GM19328 (cell line): ENCODE measurements at regions not wholly inside any gene's neighbourhood (a gene's known extent, or its start where the extent isn't known, plus 50 kb on each side); places are given as distances from the start of the nearest gene placed in this dataset.
A peak's percentile ranks its signal among the peaks of the same experiment; 100 is the strongest.

Experiments used
- ATAC-seq: cut with Tn5 transposase; IDR thresholded peaks from one replicate; pipeline ENCODE4 v1.9.1; 2021; ENCODE audit warnings: mild to moderate bottlenecking, moderate library complexity; ENCODE audit not compliant: unreplicated experiment

DNA sequence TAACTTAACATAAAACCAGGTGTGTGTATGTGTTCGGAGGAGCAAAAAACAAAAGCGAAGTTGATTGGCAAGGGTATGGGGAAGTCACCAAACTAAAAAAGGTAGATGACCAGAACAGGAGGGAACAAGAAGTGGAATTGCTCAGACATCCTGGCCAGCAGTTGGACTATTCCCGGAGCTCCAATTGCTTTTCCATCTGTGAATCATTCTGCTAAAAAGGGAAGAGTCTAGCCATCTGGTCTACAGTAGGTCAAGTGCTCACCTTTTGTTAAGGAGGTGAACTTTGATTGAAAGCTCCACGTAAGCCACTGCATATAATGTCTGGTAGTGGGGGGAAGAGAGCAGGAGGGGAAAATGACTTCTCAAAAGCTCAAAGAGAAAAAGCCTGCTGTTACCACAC, 50.0 kb upstream of the BET1 start:
- no peak for ATAC-seq

DNA sequence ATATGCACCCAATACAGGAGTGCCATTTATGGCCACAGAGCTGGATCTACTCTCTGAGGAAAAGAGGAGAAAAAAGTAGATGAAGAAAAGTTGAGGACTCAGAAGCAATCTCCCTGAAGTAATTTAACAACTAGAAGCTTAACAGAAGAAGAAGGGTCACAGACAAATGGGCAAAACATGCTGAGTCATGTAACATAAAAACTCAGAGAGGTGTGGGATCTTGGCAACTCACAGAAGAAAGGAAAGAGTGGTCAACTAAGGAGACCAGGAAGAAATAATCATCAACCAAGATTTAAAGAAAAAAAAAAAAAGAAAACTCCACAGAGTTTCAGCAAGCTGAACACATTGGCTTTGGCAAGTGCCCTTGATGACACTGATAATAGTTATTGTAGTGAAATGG, 51.8 kb upstream of the BET1 start:
- no peak for ATAC-seq

DNA sequence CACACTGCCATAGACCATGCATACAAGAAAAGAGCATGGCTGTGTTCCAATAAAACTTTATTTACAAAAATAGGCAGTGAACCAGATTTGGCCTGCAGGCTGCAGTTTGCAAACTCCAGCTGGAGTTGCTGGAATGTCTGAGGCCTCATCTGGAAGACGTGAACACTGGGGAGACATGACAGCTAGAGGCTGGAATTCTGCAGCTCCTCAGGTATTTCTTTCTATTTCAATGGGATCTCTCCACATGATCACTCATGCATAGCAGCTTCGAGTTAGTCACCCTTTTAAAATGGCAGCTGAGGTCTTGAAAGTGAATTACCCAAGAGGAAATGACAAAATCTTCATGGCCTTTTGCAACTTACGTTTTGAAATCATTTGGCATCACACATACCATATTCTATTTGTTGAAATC, 52.6 kb upstream of the BET1 start:
- ATAC-seq = no peak

DNA sequence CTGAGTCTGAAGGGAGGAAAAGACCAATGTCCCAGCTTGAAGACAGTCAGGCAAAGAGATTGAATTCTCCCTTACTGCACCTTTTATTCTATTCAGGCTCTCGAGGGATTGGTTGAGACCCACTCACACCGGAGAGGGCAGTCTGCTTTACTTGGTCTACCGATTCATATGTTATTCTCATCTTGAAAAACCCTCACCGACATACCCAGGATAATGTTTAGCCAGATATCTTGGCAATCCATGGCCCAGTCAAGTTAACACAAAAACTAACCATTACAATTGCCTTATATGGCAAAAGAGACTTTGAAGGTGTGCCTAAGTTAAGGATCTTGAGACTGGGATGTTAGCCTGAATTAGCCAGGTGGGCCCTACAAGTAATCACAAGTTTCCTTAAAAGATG, 53.8 kb upstream of the BET1 start:
- no peak for ATAC-seq

DNA sequence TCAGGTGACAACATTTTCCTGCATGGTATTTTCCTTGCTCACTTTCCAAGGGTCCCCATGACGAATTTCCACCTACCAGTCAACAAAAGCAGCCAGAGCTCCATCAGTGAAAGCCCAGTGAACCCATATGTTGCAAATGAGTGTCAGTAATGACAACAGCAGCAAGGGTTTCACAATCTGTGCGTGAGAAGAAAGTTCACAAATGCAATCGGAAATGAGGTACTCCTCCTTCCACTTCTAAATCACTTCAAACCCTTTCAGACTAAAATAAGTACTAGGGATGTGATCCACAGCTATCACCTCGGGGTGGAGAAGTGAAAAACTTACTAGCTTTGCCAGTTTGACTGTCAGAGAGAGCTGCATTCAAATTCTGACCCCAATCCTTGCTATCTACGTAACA, 55.6 kb upstream of the BET1 start:
- peak; percentile 69 for ATAC-seq

DNA sequence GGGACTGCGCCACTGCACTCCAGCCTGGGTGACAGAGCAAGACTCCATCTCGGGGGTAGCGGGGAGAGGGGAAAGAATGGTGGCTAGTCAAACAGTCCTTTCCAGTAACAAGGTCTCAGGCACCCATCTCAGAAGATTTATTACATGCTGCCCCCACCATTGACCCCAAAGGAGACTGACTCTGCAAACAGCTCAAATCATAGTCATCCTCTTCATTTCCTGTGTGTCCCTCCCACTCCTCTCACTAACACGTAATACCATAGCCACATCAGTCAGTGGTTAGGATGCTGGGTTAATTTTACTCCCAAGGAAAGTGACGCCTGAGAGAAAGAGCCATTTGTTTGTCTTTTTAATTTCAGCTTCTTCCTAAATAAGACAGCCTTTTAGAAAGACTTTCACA, 56.6 kb upstream of the BET1 start:
- no peak for ATAC-seq

DNA sequence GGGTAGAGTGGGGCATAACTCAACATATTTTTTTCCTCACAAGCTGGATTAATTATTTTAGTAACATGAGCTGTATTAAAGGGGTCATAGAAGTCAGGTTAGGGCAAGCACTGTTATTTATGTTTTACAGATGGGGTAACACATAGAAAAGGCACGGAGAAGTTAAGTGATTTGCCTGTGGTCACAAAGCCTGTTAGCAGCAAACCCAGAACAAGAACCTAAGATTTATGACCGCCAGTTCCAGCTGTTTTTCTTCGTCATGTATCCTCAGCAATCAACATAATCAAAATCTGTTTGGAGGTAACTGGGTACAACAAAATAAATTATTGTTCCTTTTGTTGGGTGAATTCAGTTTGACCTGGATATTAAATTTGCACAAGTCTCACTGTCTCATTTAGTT, 57.2 kb upstream of the BET1 start:
- ATAC-seq = no peak

DNA sequence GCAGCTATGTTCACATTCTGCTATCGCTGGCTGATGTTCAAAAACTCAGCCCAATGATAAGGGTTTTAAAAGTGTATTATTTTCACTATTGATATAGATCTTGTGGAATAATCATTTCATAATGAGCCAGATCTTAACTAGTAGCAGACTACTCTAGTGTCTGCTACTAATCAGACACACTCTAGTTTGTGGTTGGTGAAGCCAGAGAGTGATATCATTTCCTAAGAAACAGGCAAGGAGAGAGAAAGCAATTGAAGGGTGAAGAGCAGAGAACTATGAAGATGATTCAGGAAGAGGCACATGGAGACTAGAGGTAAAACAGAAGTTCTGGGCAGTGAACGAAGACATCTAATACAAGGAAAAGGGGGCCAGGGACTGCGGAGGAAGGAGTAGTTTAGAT, 58.2 kb upstream of the BET1 start:
- ATAC-seq = no peak

DNA sequence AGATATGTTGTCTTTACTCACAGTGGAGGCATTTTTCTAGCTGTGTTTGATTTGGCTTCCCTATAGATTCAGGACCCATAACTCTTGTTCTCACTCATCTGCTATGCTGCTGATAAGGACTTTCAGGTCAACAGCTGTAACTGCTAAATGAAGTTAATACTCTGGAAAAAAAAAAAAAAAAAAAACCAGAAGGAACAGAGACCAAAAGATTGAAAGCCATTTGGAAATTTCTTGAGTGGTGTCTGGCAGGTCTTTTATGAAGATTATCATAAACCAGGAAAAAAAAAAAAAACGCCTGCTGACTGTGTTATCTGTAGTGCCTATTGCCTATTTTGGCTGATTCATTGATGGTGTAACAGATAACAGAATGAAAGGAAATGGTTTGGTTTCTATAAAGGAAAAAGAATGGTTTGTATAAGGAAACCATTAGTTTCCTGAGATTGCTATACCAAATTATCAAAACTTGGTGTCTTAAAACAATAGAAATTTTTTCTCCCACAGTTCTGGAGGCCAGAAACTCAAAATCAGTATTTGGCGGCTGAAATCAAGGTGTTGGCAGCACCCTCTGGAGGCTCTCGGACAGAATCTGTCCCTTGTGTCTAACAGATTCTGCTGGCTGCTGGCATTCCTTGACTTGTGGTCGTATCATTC, 60.5 kb upstream of the BET1 start:
- ATAC-seq = no peak

DNA sequence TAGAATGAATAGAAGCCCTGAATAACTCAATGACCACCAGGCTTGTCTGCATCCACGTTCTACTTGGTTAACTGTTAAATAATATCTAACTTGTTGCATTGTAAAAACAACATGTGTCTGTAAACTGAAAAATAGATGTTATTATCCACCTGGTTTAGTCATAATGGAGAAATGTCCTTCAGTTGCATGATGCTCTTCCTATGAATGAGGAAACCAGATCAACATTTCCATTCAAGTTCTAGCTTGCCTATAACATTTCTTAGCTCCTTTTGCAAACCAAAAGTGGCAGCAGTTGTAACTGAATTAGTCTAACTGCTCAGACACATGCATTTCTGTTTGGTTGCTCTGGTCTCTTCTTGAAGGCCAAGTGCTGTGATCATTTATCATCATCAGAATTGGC, 62.9 kb upstream of the BET1 start:
- no peak for ATAC-seq

DNA sequence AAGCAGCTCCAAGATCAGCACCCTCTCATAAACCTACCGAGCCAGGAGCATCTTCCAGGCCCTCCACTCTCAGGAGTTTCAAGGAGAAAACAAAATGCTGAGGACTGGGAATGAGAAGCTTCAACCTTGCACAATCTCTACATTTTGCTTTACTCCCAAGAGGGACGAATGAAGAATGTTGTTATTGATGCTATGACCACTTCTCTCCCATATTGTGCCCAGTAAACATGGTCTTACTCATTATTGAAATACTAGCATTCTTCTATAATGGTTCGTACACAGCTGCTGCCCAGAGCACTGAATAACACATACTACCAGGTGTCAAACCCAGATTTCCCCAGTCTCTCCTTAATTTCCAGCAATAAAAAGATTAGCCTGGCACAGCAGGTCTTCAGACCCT, 63.4 kb upstream of the BET1 start:
- no peak for ATAC-seq

DNA sequence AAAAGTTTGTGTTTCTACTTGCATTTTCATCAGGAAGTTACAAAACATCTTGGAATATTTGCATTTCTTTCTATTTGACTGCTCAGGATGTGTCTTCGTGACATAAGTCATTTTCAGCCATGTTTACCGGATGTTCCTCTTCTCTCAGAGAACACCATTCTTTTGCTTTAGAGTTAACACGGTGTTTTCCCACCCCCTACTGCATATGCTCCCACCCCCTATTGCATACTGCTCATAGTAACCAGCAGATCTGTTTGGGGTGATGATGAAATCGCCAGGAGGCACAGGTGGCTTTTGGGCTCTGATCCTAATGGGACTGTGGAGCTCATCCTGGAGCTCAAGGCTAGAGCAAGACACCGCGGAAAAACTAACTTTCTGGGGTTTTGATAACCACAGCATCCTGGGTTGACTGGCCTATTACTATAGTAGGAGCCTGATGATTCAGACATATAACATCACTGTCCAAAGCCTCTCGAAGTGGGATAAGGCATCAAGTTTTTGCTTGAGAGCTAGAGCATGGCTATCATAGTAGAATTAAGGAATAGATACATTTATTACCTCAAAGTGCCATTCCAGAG, 65.1 kb upstream of the BET1 start:
- peak; percentile 53 for ATAC-seq

DNA sequence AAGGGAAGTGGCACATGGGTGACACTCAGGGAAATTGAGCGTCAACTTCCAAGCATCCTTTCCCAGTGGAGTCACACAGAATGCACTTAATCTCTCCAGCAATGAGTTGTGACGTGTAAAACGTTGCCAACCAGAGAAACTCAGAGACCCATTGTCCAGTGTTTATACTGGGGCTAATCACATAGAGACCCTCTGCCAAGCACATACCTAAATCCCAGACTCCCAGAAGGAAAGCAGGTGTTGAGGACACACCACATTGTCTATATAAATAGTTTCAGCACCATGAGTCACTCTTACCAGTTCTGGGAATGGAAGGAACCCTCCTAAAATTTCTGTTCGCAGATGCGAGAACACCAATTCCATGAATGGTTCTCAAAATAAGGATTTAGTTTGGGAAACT, 76.4 kb upstream of the BET1 start:
- no peak for ATAC-seq

DNA sequence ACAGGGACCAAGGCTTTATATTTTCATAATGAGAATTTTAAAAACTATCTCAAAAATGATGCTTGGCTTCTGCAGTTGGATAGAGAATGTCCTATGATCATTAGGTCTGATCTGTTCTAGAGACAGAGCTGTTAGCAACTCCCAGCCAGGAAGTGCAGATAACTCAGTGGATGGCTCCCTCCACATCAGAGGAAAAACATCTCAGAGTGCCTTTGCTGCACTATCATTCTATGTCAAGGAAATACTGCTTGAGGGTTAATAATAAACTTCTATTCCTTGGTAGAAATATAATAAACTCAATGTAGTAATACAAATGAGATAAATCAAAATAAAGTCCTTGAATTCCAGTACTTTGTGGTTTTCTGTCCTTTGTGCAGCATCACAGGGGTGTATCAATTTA, 78.0 kb upstream of the BET1 start:
- ATAC-seq = no peak

DNA sequence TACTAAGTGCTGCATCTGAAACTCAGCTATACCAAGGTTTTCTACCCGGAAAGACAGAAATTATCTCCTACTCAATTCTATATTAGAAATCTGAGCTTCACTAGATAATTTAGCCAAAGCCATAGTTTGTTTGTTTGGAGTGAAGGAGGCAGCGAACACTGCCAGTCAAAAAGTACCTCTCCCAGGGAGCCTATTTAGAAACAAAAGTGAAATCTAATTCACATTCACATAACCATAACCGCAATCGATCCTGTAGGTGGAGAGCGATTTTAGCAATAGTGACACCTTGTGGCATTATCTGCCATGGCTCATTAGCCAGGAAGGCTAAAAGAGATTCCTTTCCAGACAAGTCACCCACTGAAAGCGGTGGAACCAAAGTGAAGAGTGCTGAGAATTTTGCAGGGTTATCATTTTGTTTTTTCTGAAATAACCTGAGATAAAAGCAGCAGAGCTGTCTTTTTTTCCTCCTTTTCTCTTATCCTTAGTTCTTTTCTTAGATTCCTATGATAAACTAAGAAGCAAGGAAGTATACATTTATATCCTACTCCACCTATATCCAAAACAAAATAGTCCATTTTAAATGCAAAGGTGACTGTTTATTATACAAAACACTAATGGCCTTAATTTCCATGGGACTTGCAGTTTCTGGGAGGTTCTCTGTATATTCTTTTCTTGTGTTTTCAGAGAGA, 83.7 kb upstream of the BET1 start:
- peak; percentile 94 for ATAC-seq

DNA sequence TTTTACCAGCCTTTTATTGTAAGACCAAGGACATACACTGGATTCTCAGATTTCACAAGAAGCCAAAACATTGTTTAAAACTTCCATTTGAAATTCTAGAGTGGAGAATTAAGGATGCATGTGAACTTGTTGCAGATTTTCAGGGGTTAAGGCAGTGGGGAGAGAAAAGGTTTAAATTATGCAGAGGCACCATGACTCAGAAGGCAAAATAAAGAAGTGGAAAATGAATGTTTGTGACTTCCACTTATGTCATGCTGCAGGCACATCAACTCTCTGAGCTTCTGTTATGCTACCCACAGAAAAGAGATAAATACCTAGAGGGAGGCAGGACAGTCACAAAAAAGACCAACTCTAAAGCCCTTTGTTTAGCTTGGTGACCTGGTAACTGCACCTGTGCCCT, 84.4 kb upstream of the BET1 start:
- ATAC-seq = no peak

DNA sequence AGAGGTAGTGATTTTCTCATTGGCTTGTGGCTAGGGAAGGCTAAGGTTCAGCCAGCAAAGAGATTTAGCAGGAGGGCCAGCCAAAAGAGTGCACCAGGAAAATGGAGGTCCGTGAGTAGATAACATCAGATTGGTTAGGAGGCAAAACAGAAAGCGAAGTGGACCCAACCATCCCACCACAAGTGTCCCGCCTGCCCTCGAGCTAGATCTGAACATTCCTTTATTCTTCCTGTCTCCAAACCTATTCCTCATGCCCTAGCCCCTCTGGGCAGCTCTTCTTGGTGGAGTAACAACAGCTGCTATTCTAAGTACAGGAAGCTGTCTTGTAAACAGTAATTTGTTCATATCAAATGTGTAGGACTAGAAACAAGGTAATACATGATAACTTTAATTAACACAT, 85.7 kb upstream of the BET1 start:
- no peak for ATAC-seq

DNA sequence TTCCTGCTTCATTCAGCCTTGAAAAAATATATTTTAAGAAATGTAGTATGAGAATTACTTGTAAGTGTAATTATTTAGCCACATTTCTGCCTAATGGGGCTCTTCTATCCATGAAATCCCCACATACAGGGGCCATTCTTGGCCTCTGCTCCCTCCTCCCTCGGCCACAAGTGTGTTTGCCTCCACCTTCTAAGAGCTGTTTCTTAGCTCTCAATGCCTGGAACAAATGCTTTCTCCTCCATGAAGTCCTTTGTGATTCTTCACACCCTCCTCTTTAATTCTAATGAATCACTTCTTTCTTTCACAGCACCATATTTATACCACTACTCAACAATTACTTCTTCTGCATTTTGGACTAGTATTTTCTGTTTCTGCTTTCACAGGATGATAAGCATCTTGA, 88.8 kb upstream of the BET1 start:
- ATAC-seq = no peak

DNA sequence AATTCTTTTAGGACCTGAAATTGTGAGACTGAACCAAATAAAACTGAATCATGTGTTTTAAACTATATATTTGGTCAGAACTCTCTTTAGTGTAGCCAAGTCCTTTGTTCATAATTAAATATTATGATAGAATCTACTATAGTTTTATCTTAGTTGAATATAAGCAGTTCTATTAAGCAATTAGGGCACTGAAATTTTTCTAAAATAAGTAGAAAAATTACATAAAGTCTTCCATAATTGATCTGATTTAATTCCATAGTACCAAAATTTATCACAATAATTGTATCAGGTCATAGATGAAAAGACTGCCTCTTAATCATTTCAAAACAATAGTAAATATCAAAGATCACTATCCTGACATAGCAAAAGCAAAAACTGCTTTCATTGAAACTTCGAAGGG, 90.1 kb upstream of the BET1 start:
- ATAC-seq = no peak

DNA sequence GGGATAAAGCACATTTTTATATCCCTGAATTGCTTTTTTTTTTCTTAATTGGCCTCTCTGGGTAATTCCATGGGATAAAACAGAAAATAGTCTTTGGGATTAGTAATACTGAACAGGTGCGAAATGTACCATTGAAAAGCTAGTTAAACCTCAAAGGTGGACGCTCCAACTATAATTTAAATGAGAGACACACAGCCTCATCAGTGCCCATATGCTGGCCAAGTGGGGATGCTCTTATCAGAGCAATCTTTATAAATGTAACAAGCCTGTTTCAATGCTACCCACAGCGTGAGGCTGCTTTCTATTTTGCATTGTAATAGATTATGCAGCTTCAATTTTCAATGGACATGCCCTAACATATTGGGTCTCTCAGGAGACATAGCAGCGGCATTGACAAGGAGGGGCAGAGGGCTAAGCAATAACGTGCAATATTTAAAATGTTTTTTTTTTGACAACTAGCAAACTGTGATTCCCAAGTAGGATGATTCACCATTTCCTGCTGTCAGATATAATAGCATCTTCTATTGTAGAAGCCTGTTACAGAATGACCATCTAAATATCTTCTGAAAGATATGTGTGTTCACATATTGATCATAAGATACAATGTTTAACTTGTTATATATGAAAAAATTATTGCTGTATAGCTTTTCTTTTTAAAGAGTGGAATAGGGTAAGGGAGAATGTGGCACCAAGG, 91.3 kb upstream of the BET1 start:
- no peak for ATAC-seq

DNA sequence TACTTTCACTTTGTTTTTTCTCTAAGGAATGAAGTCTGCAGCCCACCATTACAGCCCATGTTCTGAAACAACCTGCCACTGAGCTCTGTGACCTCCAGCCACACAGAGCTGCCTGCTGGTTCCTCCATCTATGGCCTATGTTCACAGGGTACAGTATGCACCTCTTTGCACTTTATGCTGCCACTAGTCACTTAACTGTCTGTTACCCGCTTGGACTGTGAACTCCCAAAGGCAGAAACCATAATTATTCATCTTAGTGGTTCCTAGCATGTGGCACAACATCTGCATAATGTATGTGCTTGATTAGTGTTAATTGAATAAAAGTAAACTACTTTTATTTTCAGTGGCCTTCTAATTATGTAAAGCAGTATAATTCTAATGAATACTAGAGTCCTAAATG, 95.5 kb upstream of the BET1 start:
- ATAC-seq = no peak

DNA sequence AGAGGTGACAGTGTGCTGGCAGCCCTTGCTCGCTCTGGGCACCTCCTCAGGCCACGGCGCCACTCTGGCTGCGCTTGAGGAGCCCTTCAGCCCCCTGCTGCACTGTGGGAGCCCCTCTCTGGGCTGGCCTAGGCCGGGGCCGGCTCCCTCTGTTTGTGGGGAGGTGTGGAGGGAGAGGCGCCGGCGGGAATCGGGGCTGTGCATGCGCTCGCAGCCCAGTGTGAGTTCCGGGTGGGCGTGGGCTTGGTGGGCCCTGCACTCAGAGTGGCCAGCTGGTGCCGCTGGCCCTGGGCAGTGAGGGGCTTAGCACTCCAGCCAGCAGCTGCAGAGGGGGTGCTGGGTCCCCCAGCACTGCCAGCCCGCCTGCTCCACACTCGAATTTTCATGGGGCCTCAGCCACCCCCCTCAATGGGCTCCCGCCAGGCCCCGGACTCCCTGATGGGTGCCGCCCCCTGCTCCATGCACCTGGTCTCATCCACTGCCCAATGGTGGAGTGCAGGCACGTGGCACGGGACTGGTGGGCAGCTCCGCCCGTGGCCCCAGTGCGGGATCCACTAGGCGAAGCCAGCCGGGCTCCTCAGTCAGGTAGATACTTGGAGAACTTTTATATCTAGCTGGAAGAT, 96.7 kb upstream of the BET1 start:
- no peak for ATAC-seq
